GM12878 (cell line): ENCODE measurements at regions not wholly inside any gene's neighbourhood (a gene's known extent, or its start where the extent isn't known, plus 50 kb on each side); places are given as distances from the start of the nearest gene placed in this dataset.

Source experiments
- ATAC-seq: fragments of 200-7000 bp; cut with Tn5 transposase; 3 replicates; pipeline ENCODE4 v1.9.1; 2020; ENCODE audit warnings: mild to moderate bottlenecking, moderate library complexity
- BruUV-seq: library from RNA; stranded (reverse); fragments of 400-500 nt; replicated peaks from 2 replicates; lab custom pipeline; 2021; lab: Mats Ljungman, UMichigan
- CTCF ChIA-PET: fragments of 300-600 bp; sonication (Branson Sonifier 250); formaldehyde crosslinking; extraction: SDS; loops from one replicate; lab custom pipeline; 2021; ENCODE audit warnings: inconsistent platforms; lab: Yijun Ruan, JAX
- POLR2A ChIA-PET: fragments of 350-600 bp; formaldehyde crosslinking; extraction: SDS; loops from one replicate; lab custom pipeline; 2021; ENCODE audit warnings: inconsistent platforms; lab: Charles Lee
- RAD21 ChIA-PET: fragments of 300-600 bp; sonication (Branson Sonifier 250); formaldehyde crosslinking; loops from one replicate; lab custom pipeline; 2023; ENCODE audit warnings: antibody characterized with exemption; ENCODE audit not compliant: unreplicated experiment; lab: Charles Lee
- SMC1A ChIA-PET: fragments of 300-600 bp; sonication (Branson Sonifier 250); formaldehyde crosslinking; loops from one replicate; lab custom pipeline; 2023; ENCODE audit not compliant: unreplicated experiment, uncharacterized antibody; lab: Charles Lee
- DNase-seq: peaks from one replicate; pipeline ENCODE4 v3.0.0-alpha.2; 2011; ENCODE audit warnings: low read depth, low spot score
- FAIRE-seq: peaks from 3 replicates; lab custom pipeline; 2011; peaks lifted over from hg19 to GRCh38; lab: Jason Lieb, UNC
- H2AFZ ChIP-seq: 2 replicates; pipeline ENCODE4 v1.6.0; 2011; ENCODE audit warnings: low read depth, low read length, control low read depth; ENCODE audit not compliant: control insufficient read depth
- H3K27ac ChIP-seq: 2 replicates; pipeline ENCODE4 v1.5.1; 2011; ENCODE audit warnings: control low read depth; ENCODE audit not compliant: control insufficient read depth, insufficient read depth
- H3K27me3 ChIP-seq, 2 experiments: replicated peaks in 1 of 2; 2 replicates each; pipeline versions ENCODE4 v1.6.0 to v1.6.1; 2011; ENCODE audit warnings: low read length in 1 of 2; ENCODE audit not compliant: control insufficient read depth in 2 of 2, insufficient read depth in 2 of 2
- H3K36me3 ChIP-seq, 2 experiments: 2 replicates each; pipeline ENCODE4 v1.5.1; 2011; ENCODE audit warnings: low read length in 1 of 2; ENCODE audit not compliant: control insufficient read depth in 2 of 2, insufficient read depth in 2 of 2
- H3K4me1 ChIP-seq: 2 replicates; pipeline ENCODE4 v1.6.1; 2011; ENCODE audit warnings: mild to moderate bottlenecking, low read length, moderate library complexity, mixed read lengths; ENCODE audit not compliant: control insufficient read depth, insufficient read depth
- H3K4me2 ChIP-seq: 2 replicates; pipeline ENCODE4 v1.6.0; 2011; ENCODE audit warnings: control low read depth; ENCODE audit not compliant: control insufficient read depth, insufficient read depth
- H3K4me3 ChIP-seq: fragments of 200-600 bp; sonication (generic); 2 replicates; pipeline ENCODE4 v1.5.1; 2016
- H3K79me2 ChIP-seq: 2 replicates; pipeline ENCODE4 v1.6.0; 2011; ENCODE audit warnings: low read length; ENCODE audit not compliant: control insufficient read depth, insufficient read depth
- H3K9ac ChIP-seq: 2 replicates; pipeline ENCODE4 v1.8.0; 2011; ENCODE audit warnings: low read length, control low read depth, mixed read lengths; ENCODE audit not compliant: control insufficient read depth, insufficient read depth
- H3K9me3 ChIP-seq: replicated peaks from 3 replicates; pipeline ENCODE4 v1.5.1; 2011; ENCODE audit warnings: mild to moderate bottlenecking, low read length; ENCODE audit not compliant: control insufficient read depth, insufficient read depth
- H4K20me1 ChIP-seq: 2 replicates; pipeline ENCODE4 v1.6.0; 2011; ENCODE audit not compliant: control insufficient read depth, insufficient read depth
- CHD1 ChIP-seq: IDR thresholded peaks from 2 replicates; pipeline ENCODE4 v1.6.1; 2012; ENCODE audit warnings: low read depth, low read length, improper control_type of control experiment
- CHD4 ChIP-seq: fragments of 200-600 bp; sonication (generic); IDR thresholded peaks from 2 replicates; pipeline ENCODE4 v1.6.1; 2016; ENCODE audit warnings: mild to moderate bottlenecking
- FOS ChIP-seq: IDR thresholded peaks from 3 replicates; pipeline ENCODE4 v1.6.1; 2011; ENCODE audit warnings: borderline replicate concordance; ENCODE audit not compliant: insufficient read length; ENCODE audit errors: extremely low read depth
- IRF5 ChIP-seq: fragments of 450-650 bp; IDR thresholded peaks from 2 replicates; pipeline ENCODE4 v1.6.1; 2017; ENCODE audit warnings: borderline replicate concordance
- MTA3 ChIP-seq: IDR thresholded peaks from 2 replicates; pipeline ENCODE4 v1.6.1; 2012; ENCODE audit warnings: low read length, inconsistent platforms, borderline replicate concordance
- MYC ChIP-seq: IDR thresholded peaks from 2 replicates; pipeline ENCODE4 v1.6.1; 2011; ENCODE audit warnings: mild to moderate bottlenecking, low read length, moderate library complexity, inconsistent platforms; ENCODE audit not compliant: insufficient read depth, insufficient replicate concordance, insufficient read length, severe bottlenecking
- NBN ChIP-seq: fragments of 450-650 bp; IDR thresholded peaks from 2 replicates; pipeline ENCODE4 v1.6.1; 2016
- NFYB ChIP-seq: IDR thresholded peaks from 2 replicates; pipeline ENCODE4 v1.6.1; 2011; ENCODE audit warnings: low read depth, mild to moderate bottlenecking, low read length, improper control_type of control experiment, moderate library complexity; ENCODE audit not compliant: insufficient read depth
- PAX5 ChIP-seq: IDR thresholded peaks from 2 replicates; pipeline ENCODE4 v1.6.1; 2011; ENCODE audit warnings: low read depth, low read length, borderline replicate concordance
- PML ChIP-seq: IDR thresholded peaks from 2 replicates; pipeline ENCODE4 v1.6.1; 2012; ENCODE audit warnings: low read length, inconsistent platforms
- SIN3A ChIP-seq: IDR thresholded peaks from 2 replicates; pipeline ENCODE4 v1.6.1; 2012; ENCODE audit warnings: low read depth, low read length, improper control_type of control experiment
- SIX5 ChIP-seq: IDR thresholded peaks from 2 replicates; pipeline ENCODE4 v1.6.1; 2011; ENCODE audit warnings: mild to moderate bottlenecking, low read depth, low read length, moderate library complexity; ENCODE audit not compliant: severe bottlenecking
- SP1 ChIP-seq: IDR thresholded peaks from one replicate; pipeline ENCODE4 v1.6.1; 2011; ENCODE audit warnings: low read depth, low read length
- TAF1 ChIP-seq: IDR thresholded peaks from 2 replicates; pipeline ENCODE4 v1.6.1; 2011; ENCODE audit warnings: mild to moderate bottlenecking, low read depth, low read length, borderline replicate concordance
- USF2 ChIP-seq: IDR thresholded peaks from 2 replicates; pipeline ENCODE4 v1.6.1; 2011; ENCODE audit warnings: low read depth, low read length, improper control_type of control experiment, borderline replicate concordance
- YBX1 ChIP-seq: fragments of 450-650 bp; IDR thresholded peaks from 2 replicates; pipeline ENCODE4 v1.6.1; 2016; ENCODE audit warnings: antibody characterized with exemption
- ZNF274 ChIP-seq: IDR thresholded peaks from one replicate; pipeline ENCODE4 v1.8.0; 2011; ENCODE audit not compliant: insufficient read length, insufficient read depth
- ZSCAN29 ChIP-seq: fragments of 450-650 bp; IDR thresholded peaks from 2 replicates; pipeline ENCODE4 v1.6.1; 2017; ENCODE audit warnings: mild to moderate bottlenecking, moderate library complexity
- WGBS: methylation state at CpG from one replicate; pipeline ENCODE4 v1.1.6; 2016; ENCODE audit warnings: low lambda C conversion rate; ENCODE audit not compliant: insufficient replicate concordance, insufficient coverage; ENCODE audit errors: missing lambda C conversion rate; 5-methylcytosine and 5-hydroxymethylcytosine counted together
- in situ Hi-C: fragments of 300-500 bp; cut with MboI; formaldehyde crosslinking; loops from 9 replicates; pipeline ENCODE4 v1.14.3; 2018; ENCODE audit warnings: mixed read lengths
- intact Hi-C: fragments of 100-400 bp; cut with micrococcal nuclease; formaldehyde crosslinking; loops from one replicate; pipeline ENCODE4 v1.14.2; 2022; ENCODE audit not compliant: unreplicated experiment

GRCh38 chr3:78026318-78026828 lies 986.5 kb downstream of the ROBO2 start:
- WGBS, result 25% methylated on average over 1 of the region's 1 CpG
- Histone ChIP-seq H3K4me3 (no peak overlapping the region), H4K20me1 (no peaks in the 10 kb centered on the region), H3K4me1 (no peaks in the 10 kb centered on the region), H3K79me2 (no peaks in the 10 kb centered on the region), H3K27ac (no peak overlapping the region), H3K36me3 (no peaks in the 10 kb centered on the region)
- ATAC-seq (no peak), DNase-seq (no peak)
- in situ Hi-C loops (no loop called here), intact Hi-C loops (no loop called here)
- CTCF ChIA-PET, result no interaction called here
- no peak for TF ChIP-seq YBX1
- TF ChIP-seq ZNF274, result no peak
- TF ChIP-seq CHD4, result no peak
- no peak for TF ChIP-seq MTA3
- no peak for TF ChIP-seq TAF1
- no peak for TF ChIP-seq NBN
- TF ChIP-seq MYC, result no peak
- no peak for TF ChIP-seq CHD1
- no peak for TF ChIP-seq PML
- no peak for TF ChIP-seq FOS
- no peak for TF ChIP-seq SIX5
- no peak for TF ChIP-seq NFYB
- no peak for TF ChIP-seq SP1
- TF ChIP-seq SIN3A, result no peak
- TF ChIP-seq IRF5, result no peak
- TF ChIP-seq PAX5, result no peak
- no peak for TF ChIP-seq USF2
- TF ChIP-seq ZSCAN29, result no peak
- TF ChIP-seq, all 136 proteins: peak for 0
- BruUV-seq, result no TSS peak
- Histone ChIP-seq H2AFZ (no peak overlapping the region), H3K4me2 (no peak overlapping the region), H3K9ac (no peak overlapping the region), H3K27me3 (no peaks in the 10 kb centered on the region), H3K9me3 (no peaks in the 10 kb centered on the region; the same call in 2 of the 3 replicates)
- FAIRE-seq, result no peak
- RAD21 ChIA-PET, result no interaction called here
- SMC1A ChIA-PET, result interaction anchor here (0.6 kb wide), 2 partner anchors 99 to 639 kb away, joined by 3 read pairs; no protein-coding TSS in a partner anchor
- POLR2A ChIA-PET, result interaction anchor here (0.6 kb wide), 1 partner anchor 37 kb away, joined by 11 read pairs; no protein-coding TSS in a partner anchor
